Limb (tissue), 2 donors: ENCODE measurements at regions not wholly inside any gene's neighbourhood (a gene's known extent, or its start where the extent isn't known, plus 50 kb on each side); places are given as distances from the start of the nearest gene placed in this dataset.

Experiments used
- DNase-seq, 2 donors: peaks; one replicate each; pipeline ENCODE4 v3.0.0-alpha.2; 2016; ENCODE audit errors: extremely low spot score in 2 of 2

DNA sequence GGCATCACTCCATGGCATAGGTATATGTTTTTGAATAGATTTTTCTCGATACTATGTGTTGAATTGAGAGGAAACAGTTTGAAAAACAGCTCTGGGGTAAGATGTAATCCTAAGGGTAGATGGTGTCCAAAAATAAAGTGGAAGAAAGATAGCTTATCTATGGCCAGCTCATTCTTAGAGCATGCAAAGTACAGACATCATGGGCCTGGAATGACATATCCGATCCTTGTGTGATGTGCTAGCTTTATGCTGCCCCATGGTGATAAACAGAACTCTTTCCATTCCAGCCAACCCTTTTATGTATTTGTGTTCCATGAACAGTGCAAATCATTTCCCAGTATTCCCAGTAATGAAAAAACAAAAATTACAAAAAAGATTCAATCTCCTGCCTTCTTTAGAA lies 390.2 kb upstream of the NXPH2 start:
- DNase-seq = no peak

DNA sequence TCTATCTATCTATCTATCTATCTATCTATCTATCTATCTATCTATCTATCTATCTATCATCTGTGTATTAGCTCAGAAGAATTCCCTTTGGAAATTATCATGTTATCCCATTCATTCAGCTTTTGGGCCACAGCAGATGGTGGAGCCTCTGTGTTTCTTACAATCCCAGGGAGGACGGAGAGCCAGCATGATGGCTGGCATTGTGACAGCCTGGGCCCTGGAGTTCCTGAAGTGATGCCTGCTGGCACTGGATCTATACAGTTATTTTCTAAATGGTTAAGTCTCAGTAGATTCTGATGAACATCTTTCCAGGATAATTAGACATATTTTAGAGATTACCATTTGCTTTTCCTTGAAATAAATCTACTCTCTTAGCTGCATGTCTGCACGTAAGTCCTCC lies 385.4 kb upstream of the NXPH2 start:
- DNase-seq = no peak

DNA sequence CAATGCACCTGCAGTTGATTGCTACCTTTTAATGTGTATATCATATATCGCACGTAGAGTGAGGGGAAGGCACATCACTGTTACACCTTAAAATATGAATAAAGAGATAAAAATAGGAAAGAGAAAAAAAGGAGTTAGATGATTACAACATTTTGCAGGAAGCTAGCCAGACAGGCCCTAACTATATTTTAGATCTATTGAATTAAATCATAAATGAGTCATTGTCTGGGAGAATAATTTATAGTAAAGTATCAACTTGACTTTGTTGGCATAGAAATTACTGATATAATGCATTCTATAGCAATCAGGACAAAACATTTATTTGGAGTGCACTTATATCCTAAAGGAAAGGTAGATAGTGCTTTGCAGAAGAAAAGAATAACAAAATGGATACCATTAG lies 384.9 kb upstream of the NXPH2 start:
- DNase-seq = no peak

DNA sequence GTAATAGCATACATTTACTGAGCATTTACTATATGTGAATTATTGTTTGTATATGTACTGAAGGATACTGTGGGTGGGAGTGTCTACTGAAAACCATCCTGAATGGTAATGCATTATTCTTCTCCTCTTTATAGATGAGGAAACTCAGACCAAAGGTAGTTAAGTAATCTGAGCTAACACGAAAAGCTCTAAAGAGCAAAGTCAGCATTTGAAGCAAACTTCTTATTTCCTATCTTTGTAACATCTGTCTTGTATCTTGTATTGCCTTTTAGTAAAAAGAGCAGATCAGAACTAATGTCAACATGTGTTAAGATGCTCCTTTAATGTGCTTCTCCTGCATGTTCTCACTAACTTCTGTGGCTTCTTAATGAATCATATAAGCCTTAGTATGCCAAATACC lies 382.8 kb upstream of the NXPH2 start:
- DNase-seq = no peak

DNA sequence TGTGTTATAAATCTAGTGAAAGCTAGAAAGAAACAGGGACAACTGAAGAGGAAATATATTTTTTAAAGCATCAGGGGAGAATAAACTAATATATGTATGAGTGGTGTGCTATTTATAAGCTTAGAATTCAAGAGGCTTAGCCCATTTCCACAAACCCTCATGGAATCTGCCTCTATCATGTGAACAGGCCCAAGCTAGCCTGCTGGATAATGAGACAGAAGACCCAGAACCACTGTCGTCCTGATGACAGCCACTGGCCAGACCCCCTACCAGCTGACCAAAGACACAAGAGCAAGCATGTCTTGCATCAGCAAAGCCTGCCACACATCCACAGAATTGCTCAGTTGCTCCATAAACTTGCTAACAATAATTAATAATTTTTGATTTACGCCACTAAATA lies 382.3 kb upstream of the NXPH2 start:
- DNase-seq = no peak

DNA sequence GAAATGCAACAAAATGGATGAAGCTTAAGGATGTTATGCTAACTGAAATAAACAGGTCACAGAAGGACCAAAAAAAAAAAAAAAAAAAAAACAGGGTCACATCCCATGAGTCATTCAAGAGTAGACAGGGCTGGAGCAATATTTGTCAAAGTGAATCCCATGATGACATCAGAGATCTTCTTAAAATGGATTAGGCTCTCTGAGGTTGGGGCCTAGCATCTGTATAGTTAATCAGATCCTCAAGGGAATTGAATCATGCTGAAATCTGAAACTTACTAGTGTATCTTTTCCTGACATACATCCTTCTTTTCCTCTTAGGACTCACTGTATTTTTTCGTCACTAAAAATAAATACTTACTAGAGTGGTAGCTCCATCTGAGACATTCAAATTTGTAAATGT lies 380.6 kb upstream of the NXPH2 start:
- DNase-seq = no peak

DNA sequence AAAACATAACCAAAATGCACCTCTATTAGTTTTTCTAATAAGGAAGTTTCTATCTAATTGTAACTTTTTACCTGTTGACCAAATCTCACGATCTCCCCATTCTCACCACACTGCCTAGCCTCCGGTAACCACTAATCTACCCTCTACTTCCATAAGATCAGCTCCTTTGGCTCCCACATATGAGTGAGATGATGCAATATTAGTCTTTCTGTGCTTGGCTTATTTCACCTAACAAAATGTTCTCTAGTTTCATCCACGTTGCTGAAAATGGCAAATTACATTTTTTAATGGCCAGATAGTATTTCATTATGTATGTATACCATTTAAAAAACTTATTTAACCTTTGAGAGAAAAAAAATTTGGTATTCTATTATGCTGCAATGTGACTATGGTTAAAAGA lies 379.0 kb upstream of the NXPH2 start:
- DNase-seq = no peak

DNA sequence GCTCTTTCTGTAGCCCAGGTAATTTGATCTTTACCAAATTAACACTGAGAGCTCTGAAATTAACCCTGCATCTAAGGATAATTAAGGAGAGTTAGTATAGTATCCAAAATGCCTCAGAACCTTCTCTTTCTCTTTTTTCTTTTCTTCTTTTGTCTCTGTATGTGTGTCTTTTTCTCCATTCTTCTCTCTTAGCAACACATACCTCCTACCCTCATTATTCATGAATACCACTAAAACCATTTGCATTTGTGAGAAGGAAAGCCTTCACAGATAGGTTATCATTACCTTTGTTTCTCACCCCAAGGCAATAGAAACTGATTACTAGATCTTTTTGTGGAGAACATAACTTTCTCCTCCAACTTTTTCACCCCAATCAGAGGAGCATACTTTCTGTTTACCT lies 376.5 kb upstream of the NXPH2 start:
- no peak for DNase-seq

DNA sequence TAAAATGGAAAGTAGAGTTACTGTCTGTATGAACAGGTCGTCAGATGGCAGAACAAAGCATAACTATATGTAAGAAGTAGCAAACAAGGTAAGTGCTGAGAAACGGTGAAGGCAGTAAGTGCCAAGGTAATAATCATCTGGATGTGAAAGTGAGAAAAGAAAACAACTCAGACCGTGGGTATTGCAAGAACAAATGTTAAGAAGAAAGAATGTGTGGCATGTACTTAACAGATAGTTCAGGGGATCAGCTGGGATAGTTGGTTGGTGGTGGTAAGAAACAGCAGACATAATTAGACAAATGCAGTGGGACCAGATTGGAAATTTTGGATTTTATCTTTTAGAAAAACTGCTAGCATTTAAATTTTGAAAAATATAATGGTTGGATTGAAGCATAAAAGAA lies 375.8 kb upstream of the NXPH2 start:
- no peak for DNase-seq

DNA sequence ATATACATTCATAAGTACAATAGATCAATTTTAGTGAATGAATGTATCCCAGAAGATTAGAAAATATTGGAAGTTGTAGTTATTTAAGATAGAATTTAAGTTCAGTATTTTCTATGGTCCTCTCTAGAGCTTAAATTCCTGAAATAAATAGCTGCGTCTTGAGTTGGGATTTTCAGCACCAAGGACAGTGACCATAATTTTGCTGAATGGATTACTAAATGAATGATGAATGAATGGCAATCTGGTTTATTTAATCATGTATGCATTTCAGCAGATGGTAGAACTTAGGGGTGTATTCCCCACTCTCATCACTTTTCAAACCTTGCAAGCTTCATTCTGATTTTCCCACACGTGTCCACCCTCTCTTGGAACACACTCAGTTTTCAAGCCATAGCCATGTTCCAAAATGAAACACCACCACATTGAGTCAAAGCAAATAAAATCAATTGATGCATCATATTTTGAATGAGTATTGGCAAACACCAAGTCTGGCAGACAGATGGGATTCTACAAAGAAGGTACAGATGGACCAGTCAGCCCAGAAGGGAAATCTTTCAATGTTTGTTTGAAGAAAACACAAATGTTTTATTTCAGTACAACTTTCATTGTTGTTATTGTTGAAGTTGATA lies 362.2 kb upstream of the NXPH2 start:
- peak in 1 of 2 donors; percentile 10 for DNase-seq

DNA sequence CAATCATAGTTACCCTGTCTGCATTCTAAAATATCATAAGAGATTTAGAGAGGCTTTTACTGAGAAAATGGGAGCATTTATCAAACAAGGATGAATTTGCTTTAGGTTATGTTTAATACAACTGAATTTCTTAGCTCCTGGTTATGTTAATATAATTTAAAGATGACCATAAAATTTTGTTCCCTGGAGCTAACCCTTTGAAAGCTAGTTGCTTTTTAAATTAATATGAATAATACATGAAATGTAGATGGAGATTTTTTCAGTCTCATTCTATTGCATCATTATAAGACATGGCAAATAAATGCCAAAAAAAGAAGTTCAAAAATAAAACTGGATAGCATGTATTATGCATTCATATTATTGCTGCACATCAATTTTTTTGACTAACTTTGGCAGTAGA lies 344.1 kb upstream of the NXPH2 start:
- DNase-seq = no peak

DNA sequence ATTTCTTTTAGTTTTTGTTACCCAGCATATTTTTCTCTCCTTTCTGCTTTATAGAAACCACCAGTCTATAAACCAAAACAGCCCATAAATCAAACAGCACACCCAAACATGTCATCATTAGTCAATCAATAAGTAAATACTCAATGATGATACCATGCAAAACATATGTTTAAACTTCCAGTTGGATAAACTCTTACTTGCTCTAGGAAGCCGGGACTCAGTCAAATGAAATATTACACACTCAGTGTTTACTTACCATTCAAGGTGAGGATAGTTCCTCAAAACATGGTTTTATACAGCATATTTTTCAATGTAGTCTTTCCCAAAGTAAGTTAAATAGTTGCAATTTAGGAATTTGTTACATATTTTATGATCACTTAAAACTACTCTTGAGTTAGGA lies 343.6 kb upstream of the NXPH2 start:
- DNase-seq = no peak

DNA sequence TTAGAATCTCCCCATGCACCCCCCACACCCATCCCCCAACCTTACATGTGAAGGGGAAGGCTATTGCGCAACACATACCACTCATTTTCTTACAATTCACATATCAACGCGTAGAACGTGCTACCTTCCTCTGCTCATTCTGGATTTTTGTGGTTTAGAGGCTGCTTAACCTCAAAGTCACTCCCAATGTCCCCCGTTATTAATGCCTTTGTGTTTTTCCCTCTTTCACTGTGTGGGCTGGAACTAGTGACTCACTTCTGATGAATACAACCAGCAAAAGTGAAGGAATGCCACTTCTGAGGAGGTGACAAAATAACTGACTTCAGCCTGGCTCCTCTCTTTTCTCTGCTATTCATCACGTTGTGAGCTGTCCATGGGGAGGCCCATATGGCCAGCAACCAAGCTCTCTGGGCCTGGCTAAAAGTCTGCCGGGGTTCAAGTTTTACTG lies 342.5 kb upstream of the NXPH2 start:
- DNase-seq = no peak

DNA sequence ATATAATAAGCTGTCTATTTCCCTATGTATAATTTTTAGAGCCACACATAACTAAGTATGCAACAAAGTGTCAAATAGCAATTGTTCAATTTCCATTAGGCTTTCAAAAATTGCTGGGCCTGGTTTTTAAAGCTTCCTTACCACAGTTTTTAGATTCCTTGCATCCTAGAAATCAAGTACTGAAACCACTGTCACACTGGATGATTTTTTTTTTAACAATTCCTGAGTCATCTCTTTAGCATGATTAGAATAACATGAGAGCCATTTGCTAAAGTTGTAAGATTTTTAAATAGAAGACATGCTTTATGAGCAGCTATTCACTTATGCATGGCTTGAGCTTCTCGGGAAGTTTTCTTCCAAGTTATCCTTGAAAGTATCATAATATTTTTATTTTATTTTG lies 319.5 kb upstream of the NXPH2 start:
- DNase-seq = no peak

DNA sequence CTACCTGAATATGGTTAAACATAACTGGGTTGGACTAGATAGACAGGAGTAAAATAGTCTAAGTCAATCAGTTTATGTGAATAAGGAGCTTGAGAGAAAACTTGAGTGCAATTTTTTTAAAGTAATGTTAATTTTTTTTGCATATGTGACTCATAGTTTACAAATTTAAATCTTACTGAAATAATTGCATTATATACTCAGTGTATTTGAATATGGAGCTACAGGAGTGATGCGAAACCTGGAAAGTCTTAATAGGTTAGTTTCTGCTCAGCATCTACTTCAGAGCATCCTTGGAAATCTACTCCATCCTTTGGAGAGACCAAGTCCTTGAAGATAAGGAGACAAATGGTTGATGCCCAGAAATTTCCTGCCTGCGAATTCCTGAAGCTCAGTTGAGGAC lies 318.8 kb upstream of the NXPH2 start:
- DNase-seq = no peak

DNA sequence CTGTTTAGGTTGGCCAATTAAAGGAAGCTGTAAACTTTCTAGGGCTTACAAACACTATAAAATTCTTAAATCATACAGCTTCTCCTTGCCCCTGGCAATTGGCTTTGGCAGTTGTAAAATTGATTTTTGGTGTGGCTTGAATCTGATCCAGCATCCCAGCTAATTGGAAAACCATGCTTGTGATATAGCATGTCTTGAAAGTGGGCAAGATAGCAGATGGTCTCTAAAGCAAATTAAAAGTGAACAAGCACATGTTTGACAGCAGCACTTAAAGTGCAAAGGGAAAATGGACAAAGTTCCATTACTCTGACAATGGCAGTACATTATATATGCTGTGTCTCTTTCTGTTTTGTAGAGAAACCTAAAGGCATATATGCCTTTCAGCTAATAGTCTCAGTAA lies 302.9 kb upstream of the NXPH2 start:
- DNase-seq = no peak

DNA sequence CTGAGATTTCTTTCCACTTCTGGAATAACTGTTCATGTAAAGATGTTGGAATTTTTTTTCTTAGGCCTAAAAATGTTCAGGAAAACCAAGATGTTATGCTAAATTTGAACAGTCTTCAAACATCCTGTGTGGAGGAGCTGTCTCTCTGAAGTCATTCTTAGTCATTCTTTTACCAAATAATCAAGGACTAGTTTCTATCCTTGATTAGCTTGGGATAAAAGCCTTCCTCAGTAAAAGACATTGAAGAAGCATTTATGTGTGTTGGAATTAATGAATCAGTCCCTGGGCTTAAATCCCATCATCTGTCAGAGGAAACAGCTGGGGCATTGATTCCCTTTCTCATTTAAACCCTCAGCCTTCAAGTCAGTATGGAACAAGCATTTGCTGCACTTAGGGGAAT lies 300.1 kb upstream of the NXPH2 start:
- DNase-seq = no peak

DNA sequence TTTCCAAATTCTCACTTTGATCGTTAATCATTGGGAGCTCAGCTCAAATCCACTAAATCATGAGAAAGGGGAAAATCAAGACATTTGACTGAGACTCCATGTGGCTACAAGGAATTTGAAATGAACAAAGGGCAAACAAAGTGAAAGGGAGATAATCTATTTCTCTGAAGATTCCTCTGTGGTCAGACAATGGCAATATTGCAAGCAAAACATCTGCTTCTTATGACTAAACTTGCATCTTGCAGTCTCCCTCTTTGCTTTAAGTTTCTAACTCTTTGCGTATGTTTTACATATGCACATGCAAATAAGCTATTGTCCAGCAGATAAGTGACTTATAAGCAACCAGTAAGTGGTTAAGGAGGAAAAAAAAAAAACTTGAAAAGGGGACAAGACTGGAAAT lies 299.1 kb upstream of the NXPH2 start:
- no peak for DNase-seq

DNA sequence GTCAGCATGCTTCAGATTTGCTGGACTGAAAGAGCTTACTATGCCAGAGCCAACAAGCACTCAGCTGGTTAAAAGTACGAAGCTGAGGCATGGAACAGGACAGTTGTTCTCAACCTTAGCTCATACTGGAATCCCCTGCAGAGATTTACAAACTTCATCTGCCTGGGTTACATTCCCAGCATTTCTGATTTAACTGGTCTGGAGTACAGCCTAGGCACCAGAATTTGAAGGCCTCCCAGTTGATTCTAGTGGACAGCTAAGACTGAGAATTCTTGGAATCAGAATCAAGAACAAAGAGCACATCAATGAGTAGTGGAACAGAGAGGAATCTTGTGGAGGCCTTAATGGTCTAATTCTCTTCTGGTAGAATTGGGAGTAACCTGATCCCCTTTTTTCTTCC lies 298.2 kb upstream of the NXPH2 start:
- DNase-seq = no peak

DNA sequence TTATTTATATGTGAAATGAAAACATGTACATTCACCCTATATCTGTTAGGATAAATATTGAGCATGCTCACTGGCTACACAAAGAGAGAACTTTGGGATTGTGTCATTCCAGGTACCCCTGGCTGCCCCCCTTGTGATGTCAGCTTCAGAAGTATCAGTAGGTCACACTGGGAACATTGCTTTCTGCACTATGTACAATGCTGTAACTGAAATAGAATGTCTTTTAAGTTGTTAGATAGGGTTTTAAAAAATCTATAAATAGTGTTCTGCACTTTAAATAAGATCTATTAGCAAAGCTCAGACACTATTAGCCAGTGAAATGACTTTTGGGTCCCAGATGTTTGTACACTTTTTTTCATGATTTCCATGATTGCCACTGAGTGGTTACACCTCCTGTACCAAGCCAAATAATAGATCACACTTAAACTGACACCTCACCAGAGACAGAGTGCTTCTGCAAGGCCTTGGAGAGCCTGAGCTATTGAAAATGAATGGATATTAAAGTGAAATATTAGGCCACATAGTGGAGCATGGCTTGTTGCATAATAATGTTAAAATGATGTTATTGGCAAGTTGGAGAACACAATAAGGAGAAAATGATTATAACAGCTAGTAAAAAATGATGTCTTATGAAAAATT lies 297.0 kb upstream of the NXPH2 start:
- DNase-seq = no peak

DNA sequence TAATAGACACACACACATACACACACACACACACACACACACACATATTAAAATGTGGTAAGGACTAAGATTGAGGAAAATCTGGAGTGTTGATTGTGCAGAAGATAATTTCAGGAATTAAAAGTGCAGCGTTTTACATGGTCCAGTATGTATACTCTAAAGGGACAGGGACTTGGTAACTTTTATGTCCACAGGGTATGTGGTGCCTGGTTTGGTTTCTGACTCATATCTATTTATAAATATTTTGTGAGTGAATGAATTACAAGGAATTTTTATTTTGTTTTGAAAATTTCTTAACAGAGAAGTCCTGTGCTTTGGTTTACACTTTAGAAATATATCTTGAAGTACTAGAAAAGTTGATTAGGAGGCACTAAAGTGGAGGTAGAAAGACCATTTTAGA lies 287.7 kb upstream of the NXPH2 start:
- no peak for DNase-seq

DNA sequence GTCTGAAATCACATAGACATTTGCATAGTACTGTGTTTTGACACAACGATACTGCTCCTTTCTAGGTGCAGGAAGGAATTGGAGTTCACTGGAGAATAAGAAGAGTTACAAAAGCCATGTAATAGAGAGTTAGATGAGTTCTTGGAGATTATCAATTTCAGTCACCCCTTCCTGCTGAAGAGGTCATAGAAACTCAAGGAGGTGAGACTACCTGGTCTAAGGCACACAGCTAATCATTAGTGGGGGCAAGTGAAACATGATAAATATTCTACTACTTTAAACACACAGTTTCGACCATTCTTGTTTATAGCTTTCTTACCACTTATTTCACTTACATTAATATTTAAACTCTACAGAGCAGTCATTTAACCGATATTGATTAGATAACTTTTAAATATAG lies 286.9 kb upstream of the NXPH2 start:
- DNase-seq = no peak

DNA sequence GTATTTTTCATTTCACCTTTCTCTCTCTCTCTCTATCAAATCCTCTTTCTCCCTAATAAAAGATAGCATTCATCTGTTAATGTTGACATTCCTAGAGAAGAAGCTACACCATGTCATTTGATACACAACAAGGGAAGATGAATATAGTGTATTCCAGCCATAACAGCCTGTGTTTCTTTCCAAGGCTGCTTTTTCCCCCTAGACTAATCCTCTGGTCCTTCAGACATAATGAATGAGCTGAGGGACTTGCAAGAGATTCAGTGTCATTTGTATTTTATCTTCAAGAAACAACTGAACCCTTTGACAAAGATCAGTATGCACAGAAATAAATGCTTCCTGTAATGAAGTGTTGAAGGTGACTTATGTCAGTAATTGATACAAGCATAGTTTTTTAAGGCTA lies 284.0 kb upstream of the NXPH2 start:
- no peak for DNase-seq

DNA sequence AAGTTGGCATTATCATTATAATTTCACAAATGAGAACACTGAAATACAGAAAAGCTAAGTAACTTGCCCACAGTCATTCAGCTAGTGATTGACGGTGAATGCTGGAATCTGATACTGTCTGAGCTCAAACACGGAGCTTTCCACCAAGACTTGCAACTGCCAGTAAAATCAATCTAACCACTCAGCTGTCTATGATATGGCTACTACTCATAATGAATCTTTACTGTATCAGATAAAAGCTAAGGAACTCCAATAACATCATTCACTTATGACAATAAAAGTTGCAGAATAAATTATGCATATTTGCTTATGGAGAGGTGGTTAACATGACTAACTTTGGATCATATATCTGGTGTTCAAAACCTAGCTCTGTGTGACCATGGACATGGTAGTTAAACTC lies 279.4 kb upstream of the NXPH2 start:
- no peak for DNase-seq
